Activated CD4-positive, alpha-beta T cell treated with anti-CD3 and anti-CD28 coated beads for 48 hours (primary cell): ENCODE measurements at regions not wholly inside any gene's neighbourhood (a gene's known extent, or its start where the extent isn't known, plus 50 kb on each side); places are given as distances from the start of the nearest gene placed in this dataset.

Experiments
- DNase-seq: peaks from one replicate; pipeline ENCODE4 v3.0.0-alpha.2; 2020

DNA sequence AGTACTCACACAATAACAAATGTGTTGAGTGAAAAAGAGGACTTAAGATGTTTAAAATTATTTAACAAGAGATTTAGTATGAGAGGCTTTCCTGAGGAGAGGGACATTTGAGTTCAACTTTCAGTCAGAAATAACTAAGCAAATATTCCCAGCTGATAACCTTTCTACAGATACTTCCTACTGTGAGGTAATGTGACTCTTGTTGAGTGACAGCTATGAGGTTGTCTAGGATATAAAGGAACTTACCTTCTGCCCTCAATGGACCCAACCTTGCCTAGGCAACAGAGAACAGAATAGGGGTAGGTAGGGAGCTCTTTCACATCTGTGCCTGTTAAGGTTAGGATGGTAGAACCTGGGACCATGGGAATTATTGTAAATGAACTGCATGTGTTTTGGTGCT lies 54.7 kb downstream of the GLUD2 start:
- no peak for DNase-seq

DNA sequence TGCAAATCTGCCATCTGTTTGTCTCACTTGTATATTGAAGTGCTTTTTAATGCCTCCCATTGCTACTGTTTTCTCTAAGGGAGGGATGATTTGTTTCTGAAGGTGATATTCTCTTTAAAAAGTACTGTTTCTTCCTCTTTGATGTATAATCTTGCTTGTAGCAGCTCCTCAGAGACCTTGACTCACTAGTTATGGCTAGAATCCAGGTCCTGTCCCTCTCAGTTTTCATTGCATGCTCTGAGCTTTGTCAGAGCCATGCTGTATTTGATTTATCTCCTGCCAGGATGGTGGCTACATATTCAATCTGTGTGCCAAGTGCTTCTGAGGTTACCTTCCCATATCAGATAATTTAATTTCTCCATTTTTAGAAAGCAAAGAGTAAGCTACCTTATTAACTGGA lies 56.0 kb downstream of the GLUD2 start:
- no peak for DNase-seq

- peak; percentile 12 for DNase-seq
These were observed 59.2 kb downstream of the GLUD2 start for GRCh38 chrX:121106484-121107235.

DNA sequence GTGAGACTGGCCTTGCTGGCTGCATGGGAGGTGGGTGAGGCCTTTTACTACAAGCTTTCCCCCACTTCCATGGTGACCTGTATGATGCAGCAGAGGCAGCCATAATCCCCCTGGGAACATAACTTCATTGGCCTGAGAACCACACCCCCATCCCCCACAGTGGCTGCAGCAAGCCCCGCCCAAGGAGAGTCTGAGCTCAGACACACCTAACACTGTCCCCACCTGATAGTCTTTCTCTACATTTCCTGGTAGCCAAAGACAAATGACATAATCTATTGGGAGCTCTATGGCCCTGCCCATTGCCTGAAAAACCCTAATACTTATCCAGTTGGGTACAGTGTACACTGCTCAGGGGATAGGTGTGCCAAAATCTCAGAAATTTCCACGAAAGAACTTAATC lies 62.6 kb downstream of the GLUD2 start:
- DNase-seq = no peak

- DNase-seq = no peak
These were observed 63.1 kb downstream of the GLUD2 start for GRCh38 chrX:121110536-121110935.

DNA sequence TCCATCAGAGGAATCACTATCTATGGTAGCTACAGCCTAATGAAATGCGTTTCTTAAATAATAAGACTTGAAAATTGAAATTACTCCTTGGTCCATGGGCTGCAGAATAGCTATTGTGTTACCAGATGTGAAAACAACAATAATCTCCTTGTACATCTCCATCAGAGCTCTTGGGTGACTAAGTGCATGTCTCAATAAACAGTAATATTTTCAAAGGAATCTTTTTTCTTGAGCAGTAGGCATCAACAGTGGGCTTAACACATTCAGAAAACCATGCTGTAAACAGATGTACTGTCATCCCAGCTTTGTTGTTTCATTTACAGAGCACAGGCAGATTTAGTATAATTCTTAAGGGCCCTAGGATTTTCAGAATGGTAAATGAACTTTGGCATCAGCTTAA lies 67.3 kb downstream of the GLUD2 start:
- no peak for DNase-seq

DNA sequence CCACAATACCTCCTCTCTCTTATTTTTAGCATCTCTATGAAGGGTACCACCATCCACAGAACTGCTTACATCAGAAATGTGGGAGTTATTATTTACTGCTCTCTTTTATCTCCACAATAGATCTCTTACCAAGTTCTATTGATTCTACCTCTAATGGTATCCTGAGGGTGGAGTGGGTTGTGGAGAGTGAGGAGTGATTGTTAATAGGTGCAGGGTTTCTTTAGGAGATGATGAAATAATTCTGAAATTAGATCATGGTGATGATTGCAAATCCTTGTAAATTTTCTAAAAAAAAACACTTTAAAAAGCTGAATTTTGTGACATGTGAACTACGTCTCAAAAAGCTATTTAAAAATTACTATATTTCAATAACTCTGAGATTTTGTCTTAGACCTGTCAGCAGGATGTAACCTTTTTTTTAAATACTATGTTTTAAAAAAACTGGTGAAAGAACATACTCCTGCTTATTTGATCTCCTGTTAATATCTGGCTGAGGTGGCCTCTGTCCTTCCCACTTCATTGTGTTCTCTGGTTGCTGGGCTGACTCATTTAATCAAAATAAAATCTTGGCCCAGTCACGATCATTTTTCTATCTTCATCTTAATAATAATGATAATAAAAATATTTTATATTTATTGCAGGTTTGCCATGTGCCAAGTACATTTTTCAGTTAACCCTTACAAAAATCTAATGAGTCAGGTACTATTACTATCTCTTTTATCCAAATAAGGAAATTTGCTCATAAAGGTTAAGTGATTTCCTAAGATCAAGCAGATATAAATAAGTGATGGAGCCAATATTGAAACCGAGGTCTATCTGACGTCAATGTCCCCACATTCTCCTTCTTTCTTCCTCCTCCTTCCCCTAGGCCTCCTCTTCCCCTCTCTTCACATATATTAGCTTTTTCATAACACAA lies 73.5 kb downstream of the GLUD2 start:
- no peak for DNase-seq

DNA sequence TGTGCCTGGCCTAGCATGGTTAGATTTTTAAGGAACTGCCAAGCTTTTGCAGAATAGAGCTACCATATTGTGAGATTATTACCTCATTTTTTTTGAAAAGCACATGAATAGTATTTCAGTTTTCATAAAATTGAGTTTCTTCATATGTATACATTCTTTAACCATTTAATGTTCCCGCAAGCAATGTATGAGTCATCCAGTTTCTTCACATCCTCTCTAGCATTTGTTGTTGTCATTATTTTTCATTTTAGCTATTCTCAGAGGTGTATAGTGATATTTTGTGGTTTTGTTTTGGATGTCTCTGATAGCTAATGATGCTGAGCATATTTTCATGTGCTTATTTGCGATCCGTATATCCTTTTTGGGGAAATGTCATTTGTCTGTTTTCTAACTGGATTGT lies 74.9 kb downstream of the GLUD2 start:
- no peak for DNase-seq

DNA sequence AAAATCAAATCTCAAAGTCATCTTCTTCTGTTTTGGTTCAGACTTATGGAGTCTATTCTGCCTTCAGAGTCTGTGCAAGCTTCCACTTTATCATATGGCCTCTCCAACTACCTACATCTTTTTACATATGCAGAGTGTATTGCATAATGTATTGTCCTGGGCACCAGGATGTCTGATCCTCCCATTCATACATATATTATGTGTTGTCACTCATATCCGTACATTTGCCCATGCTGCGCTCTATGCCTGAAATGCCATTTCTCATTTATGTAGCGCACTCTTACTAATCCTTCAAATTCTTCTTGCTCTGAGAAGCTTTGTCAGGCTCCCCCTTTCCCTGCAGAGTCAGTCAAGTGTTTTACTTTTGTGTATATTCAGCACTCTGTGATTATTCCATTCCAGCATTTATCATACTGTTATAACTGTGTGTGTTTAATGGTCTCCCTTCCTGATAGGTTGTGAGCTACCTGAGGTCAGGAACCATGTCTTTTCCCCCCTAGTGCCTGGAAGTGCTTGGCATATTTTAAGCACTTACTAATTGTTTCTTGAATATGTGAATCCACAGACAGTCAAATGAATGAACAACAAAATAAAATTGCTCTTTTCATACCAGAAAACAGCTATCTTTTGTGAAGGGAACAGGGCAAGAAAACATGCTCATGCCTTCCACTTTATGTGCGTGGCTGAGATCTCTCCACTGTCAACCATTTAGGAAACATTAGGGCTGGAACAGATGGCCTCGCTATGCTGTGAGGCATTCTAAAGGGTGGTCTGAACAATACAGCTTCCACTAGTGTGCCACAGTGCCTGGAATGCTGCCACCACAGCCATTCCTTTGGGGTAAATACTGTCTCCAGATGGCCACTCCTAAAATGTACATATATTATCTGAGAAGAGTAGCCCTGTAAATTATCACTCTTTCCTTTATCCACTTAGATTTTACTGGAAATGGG lies 81.8 kb downstream of the GLUD2 start:
- DNase-seq = no peak

- no peak for DNase-seq
These were observed 85.3 kb downstream of the GLUD2 start for GRCh38 chrX:121132675-121133074.

GRCh38 chrX:121135488-121136207 lies 88.2 kb downstream of the GLUD2 start:
- DNase-seq = no peak

GRCh38 chrX:121146059-121146628 lies 98.7 kb downstream of the GLUD2 start:
- no peak for DNase-seq

DNA sequence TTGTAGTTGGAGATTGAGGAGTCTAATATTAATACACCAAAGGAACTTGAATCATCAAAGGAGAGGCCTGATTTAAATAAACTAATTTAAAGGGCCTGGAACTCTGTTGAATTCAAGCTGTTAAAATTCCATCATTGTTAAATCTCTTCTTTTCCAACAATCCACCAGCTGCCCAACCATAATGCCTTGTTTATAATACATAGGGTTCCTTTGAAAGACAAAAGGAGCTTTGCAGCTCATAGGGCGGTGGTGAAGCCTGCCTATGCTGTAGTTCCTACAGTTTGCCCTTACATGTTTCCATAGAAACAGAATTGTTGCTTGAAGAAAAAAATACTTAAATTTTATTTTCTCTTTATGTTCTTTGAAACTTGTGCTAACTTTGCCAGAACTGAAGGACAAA lies 102.8 kb downstream of the GLUD2 start:
- DNase-seq = no peak

- DNase-seq = no peak
These were observed 103.9 kb downstream of the GLUD2 start for GRCh38 chrX:121151293-121151692.

DNA sequence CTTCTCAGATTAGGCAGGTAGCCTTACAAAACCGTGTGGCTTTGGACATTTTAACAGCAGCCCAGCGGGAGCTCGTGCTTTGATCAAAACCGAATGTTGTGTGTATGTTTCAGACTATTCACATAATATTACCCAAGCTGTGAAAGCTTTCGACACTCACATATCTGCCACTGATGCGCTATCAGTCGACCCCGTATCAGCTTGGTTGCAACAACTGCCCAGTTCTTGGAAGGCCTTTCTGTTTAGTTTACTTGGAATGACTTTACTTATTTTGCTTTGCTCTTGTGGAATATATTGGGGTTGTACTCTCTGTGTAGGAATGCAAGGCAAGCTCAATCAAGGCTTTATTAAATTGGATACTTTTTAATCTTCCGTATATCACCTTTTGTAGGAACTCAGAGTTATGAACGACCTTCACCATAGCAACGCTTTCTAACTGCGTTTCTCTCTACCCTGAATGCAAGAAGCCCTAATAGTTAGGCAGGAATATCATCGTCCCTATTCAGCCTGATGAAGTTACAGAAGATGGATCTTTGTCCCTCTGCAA lies 107.5 kb downstream of the GLUD2 start:
- no peak for DNase-seq

- DNase-seq = no peak
These were observed 113.6 kb downstream of the GLUD2 start for GRCh38 chrX:121160987-121161386.

GRCh38 chrX:121161501-121161933 lies 114.1 kb downstream of the GLUD2 start:
- DNase-seq = peak; percentile 17

- DNase-seq = no peak
These were observed 116.0 kb downstream of the GLUD2 start for GRCh38 chrX:121163443-121163842.

DNA sequence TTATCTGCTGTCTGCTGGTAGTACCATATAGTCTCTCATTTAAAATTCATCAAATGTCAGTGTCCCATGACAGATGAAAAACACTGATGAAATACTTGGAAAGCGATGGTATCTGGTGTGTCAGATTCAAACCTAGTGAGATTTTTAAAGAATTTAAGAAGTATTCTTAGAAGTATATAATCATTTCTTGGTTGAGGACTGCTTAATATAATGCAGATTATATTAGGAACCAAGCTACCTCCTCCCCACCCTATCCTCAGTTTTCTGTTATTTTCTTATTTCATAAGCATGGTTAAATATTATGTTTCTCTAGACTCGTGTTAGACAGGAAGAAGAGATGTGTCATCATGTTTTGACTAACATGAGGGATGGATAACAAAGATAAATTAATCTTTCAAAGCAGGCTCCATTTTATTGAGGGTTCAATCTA lies 118.5 kb downstream of the GLUD2 start:
- DNase-seq = no peak

DNA sequence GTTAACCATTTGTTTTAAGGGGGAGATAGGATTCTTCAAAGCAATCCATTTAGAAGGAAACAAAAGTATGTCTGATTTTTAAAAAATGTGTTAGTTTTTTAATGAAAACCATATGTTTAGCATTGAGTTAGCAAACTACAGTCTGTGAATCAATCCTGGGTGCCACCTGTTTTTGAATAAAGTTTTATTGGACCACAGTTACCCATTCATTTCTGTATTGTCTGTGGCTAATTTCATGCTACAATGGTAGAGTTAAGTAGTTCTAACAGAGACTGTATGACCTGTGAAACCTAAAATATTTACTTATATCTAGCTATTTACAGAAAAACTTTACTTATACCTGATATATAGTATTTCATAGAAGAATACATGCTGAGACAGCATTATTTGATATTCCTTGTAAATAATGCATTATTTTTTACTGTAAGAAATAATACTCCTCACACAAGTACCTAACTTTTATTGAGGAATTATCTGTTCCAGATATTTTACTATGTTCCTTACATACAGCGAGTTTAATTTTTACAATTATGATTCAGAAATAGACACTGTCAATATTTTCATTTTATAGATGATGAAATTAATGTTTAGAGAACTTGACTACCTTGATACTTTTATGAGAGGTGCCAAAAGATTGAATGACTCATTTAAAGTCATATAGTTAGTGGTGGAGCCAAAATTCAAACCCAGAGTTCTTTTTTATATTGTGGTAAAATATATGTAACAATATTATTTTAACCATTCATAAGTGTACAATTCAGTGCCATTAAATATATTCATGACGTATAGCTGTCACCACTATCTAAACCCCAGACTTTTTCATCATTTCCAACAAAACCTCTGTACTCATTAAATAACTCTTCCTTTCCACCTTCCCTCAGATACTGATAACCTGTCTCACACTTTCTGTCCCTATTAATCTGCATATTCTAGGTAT lies 122.0 kb downstream of the GLUD2 start:
- no peak for DNase-seq
